Ishikawa (cell line): ENCODE measurements at regions not wholly inside any gene's neighbourhood (a gene's known extent, or its start where the extent isn't known, plus 50 kb on each side); places are given as distances from the start of the nearest gene placed in this dataset.

Source experiments
- CEBPB ChIP-seq: IDR thresholded peaks from 2 replicates; pipeline ENCODE4 v1.6.1; 2012
- CREB1 ChIP-seq: IDR thresholded peaks from 2 replicates; pipeline ENCODE4 v1.6.1; 2012; ENCODE audit warnings: low read depth
- EGR1 ChIP-seq: IDR thresholded peaks from 2 replicates; pipeline ENCODE4 v1.6.1; 2012
- EP300 ChIP-seq: IDR thresholded peaks from 2 replicates; pipeline ENCODE4 v1.6.1; 2012; ENCODE audit warnings: borderline replicate concordance
- FOXM1 ChIP-seq: IDR thresholded peaks from 2 replicates; pipeline ENCODE4 v1.6.1; 2012; ENCODE audit warnings: low read depth, borderline replicate concordance
- NFIC ChIP-seq: IDR thresholded peaks from 2 replicates; pipeline ENCODE4 v1.6.1; 2012
- RAD21 ChIP-seq: IDR thresholded peaks from 2 replicates; pipeline ENCODE4 v1.6.1; 2012; ENCODE audit warnings: low read depth
- TAF1 ChIP-seq: IDR thresholded peaks from 2 replicates; pipeline ENCODE4 v1.6.1; 2012; ENCODE audit warnings: low read depth, mild to moderate bottlenecking
- TCF12 ChIP-seq: IDR thresholded peaks from 2 replicates; pipeline ENCODE4 v1.6.1; 2012; ENCODE audit warnings: low read depth
- TEAD4 ChIP-seq: IDR thresholded peaks from 2 replicates; pipeline ENCODE4 v1.6.1; 2012
- YY1 ChIP-seq: IDR thresholded peaks from 2 replicates; pipeline ENCODE4 v1.6.1; 2012; ENCODE audit warnings: low read depth
- ZBTB7A ChIP-seq: IDR thresholded peaks from 2 replicates; pipeline ENCODE4 v1.6.1; 2012; ENCODE audit warnings: low read depth
- TF ChIP-seq, protein P1 (sequence below): IDR thresholded peaks from 2 replicates; pipeline ENCODE4 v1.6.1; 2012
- TF ChIP-seq, protein P2 (sequence below): IDR thresholded peaks from 2 replicates; pipeline ENCODE4 v1.6.1; 2012; ENCODE audit warnings: low read depth, mild to moderate bottlenecking
- TF ChIP-seq, protein P3 (sequence below): IDR thresholded peaks from 2 replicates; pipeline ENCODE4 v1.6.1; 2012

DNA sequence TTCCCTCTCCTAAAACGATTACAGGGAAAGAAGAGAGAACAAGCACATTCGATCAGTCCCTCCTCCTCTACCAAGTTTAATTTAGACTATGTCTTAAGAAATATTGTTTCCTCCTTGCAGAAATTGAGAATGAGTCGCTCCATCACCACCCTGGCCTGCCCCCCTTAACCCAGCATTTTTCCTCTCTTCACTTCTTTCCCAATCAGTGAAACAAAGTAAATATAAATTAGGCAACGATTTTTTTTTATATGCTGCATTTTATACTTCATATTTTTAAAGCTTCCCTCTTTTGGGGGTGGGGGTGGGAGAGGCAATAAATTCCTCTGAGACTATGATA lies 300.0 kb downstream of the SPRY2 start:
- TF ChIP-seq TCF12, result no peak
- no peak for TF ChIP-seq EP300
- no peak for TF ChIP-seq ZBTB7A
- TF ChIP-seq EGR1, result no peak
- TF ChIP-seq, protein P1, sequence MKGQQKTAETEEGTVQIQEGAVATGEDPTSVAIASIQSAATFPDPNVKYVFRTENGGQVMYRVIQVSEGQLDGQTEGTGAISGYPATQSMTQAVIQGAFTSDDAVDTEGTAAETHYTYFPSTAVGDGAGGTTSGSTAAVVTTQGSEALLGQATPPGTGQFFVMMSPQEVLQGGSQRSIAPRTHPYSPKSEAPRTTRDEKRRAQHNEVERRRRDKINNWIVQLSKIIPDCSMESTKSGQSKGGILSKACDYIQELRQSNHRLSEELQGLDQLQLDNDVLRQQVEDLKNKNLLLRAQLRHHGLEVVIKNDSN, result no peak
- no peak for TF ChIP-seq RAD21
- TF ChIP-seq TEAD4, result no peak
- TF ChIP-seq, protein P2, sequence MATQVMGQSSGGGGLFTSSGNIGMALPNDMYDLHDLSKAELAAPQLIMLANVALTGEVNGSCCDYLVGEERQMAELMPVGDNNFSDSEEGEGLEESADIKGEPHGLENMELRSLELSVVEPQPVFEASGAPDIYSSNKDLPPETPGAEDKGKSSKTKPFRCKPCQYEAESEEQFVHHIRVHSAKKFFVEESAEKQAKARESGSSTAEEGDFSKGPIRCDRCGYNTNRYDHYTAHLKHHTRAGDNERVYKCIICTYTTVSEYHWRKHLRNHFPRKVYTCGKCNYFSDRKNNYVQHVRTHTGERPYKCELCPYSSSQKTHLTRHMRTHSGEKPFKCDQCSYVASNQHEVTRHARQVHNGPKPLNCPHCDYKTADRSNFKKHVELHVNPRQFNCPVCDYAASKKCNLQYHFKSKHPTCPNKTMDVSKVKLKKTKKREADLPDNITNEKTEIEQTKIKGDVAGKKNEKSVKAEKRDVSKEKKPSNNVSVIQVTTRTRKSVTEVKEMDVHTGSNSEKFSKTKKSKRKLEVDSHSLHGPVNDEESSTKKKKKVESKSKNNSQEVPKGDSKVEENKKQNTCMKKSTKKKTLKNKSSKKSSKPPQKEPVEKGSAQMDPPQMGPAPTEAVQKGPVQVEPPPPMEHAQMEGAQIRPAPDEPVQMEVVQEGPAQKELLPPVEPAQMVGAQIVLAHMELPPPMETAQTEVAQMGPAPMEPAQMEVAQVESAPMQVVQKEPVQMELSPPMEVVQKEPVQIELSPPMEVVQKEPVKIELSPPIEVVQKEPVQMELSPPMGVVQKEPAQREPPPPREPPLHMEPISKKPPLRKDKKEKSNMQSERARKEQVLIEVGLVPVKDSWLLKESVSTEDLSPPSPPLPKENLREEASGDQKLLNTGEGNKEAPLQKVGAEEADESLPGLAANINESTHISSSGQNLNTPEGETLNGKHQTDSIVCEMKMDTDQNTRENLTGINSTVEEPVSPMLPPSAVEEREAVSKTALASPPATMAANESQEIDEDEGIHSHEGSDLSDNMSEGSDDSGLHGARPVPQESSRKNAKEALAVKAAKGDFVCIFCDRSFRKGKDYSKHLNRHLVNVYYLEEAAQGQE, result no peak
- TF ChIP-seq CREB1, result no peak
- TF ChIP-seq, protein P3, sequence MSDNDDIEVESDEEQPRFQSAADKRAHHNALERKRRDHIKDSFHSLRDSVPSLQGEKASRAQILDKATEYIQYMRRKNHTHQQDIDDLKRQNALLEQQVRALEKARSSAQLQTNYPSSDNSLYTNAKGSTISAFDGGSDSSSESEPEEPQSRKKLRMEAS, result no peak
- no peak for TF ChIP-seq FOXM1
- no peak for TF ChIP-seq TAF1
- TF ChIP-seq NFIC, result no peak
- TF ChIP-seq YY1, result no peak
- TF ChIP-seq CEBPB, result no peak

DNA sequence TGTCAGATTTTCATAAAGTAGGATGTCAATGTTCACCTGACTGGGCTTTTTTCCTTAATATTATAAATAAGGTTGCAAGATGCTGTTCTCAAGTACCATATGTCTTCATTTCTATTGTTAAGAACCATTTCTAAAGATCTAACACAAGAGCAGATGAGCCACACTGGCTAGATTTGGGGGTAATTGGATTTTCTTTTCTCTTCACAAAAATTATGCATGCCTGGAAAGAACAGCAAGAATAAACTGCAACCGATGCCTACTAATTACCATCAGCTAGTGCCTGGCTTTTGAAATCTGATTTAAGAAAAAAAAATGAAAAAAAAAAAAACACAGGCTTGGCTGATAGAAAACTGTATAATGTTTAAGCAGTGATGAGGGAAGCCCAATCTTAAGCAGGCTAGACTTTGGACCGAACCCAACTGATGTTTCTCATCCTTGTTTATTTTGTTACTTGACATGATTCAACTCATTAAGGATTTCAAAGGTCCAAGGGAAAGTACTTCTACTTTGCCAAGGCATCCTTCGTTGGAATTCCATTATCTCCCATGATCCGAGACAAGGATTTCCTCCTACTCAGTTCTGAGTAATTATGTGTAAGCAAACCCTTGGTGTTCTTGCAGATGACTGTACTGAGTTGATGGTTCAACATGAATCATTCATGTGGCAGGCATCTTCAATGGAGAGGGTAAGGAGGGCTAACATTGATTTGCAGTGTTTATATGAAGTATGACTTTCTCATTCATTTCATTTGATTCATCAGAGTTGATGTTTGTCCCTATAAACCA lies 300.5 kb downstream of the SPRY2 start:
- TF ChIP-seq TEAD4 (no peak), CREB1 (no peak), YY1 (no peak), ZBTB7A (no peak), CEBPB (no peak), EP300 (no peak), NFIC (no peak), TAF1 (no peak), RAD21 (no peak)
- TF ChIP-seq, protein P3, result no peak
- TF ChIP-seq, protein P1, result no peak
- TF ChIP-seq, protein P2, result no peak

DNA sequence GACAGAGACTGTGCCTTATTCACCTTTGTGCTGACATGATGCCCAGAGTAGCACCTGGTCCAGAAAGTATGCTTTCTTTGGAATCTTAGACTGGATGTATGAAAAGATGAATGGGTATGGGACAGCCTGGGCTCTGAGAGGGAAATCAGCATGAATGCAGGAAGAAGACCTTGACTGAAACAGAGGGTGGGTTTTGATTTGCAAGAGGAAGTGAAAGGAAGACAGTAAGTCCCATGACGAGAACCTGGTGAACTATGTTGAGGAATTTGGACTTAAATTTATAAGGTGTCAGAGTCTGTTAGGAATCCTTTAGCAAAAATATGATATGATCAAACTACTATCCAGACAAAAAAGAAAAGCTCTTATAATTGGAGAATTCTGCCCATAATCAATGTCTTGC lies 301.9 kb downstream of the SPRY2 start:
- no peak for TF ChIP-seq FOXM1
- no peak for TF ChIP-seq RAD21
- no peak for TF ChIP-seq YY1
- no peak for TF ChIP-seq EP300
- TF ChIP-seq, protein P1, result no peak
- TF ChIP-seq EGR1, result no peak
- TF ChIP-seq CEBPB, result no peak
- TF ChIP-seq NFIC, result no peak

DNA sequence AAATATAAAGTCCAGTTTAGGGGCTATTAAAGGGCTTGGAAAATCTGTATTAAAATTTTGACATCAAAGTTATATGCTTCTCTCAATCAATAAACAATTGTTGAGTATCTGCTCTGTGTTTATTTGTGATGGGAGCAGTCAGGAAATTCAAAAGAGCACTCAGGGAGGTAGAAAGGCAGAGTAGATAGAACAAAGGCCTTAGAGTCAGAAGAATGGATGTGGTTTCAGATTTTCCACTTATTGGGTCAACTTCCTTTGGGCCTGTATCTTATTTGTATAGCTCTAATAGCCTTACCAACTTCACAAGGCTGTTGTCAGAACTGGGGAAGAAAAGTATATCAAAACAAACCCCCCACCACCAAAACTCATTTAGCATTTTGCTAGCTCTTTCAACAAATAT lies 302.6 kb downstream of the SPRY2 start:
- TF ChIP-seq FOXM1, result no peak
- no peak for TF ChIP-seq CREB1
- TF ChIP-seq, protein P1, result no peak
- TF ChIP-seq NFIC, result no peak
- TF ChIP-seq CEBPB, result no peak

GRCh38 chr13:80037505-80037888 lies 303.4 kb downstream of the SPRY2 start:
- no peak for TF ChIP-seq RAD21
- TF ChIP-seq TCF12, result no peak
- no peak for TF ChIP-seq CEBPB
- TF ChIP-seq, protein P1, result no peak
- no peak for TF ChIP-seq ZBTB7A
- no peak for TF ChIP-seq CREB1
- no peak for TF ChIP-seq YY1
- TF ChIP-seq, protein P2, result no peak
- TF ChIP-seq EP300, result no peak
- TF ChIP-seq TAF1, result no peak
